H1 (cell line): ENCODE measurements at regions not wholly inside any gene's neighbourhood (a gene's known extent, or its start where the extent isn't known, plus 50 kb on each side); places are given as distances from the start of the nearest gene placed in this dataset.

Source experiments
- CTCF ChIP-seq, 3 experiments: IDR thresholded peaks; 1 replicate in 2 of 3; 2 replicates in 1 of 3; pipeline versions ENCODE4 v1.5.1 to v1.6.1; 2011; ENCODE audit warnings: low read length in 3 of 3, mild to moderate bottlenecking in 3 of 3, inconsistent platforms in 2 of 3, low read depth in 1 of 3, moderate library complexity in 1 of 3; ENCODE audit not compliant: insufficient read depth in 1 of 3; ENCODE audit errors: control extremely low read depth in 1 of 3
- POLR2A ChIP-seq, 2 experiments: IDR thresholded peaks; 1 replicate in 1 of 2; 2 replicates in 1 of 2; pipeline ENCODE4 v1.6.1; 2011; ENCODE audit warnings: low read depth in 2 of 2, low read length in 2 of 2, mild to moderate bottlenecking in 2 of 2; ENCODE audit errors: control extremely low read depth in 1 of 2
- POLR2AphosphoS5 ChIP-seq: IDR thresholded peaks from 2 replicates; pipeline ENCODE4 v1.6.1; 2011; ENCODE audit warnings: low read depth, low read length
- SUZ12 ChIP-seq: fragments of 200-600 bp; sonication (generic); IDR thresholded peaks from 2 replicates; pipeline ENCODE4 v1.6.1; 2012; ENCODE audit warnings: mild to moderate bottlenecking, inconsistent platforms, low read length, moderate library complexity, mixed read lengths
- TAF1 ChIP-seq: IDR thresholded peaks from 2 replicates; pipeline ENCODE4 v1.6.1; 2011; ENCODE audit warnings: mild to moderate bottlenecking, low read depth, low read length

- TF ChIP-seq POLR2A (IDR thresholded peaks at IDR 0.05; ENCODE audit: control extremely low read depth in 1 of 2, low read depth in 2 of 2, low read length in 2 of 2): no peak
- no peak for TF ChIP-seq CTCF (IDR thresholded peaks at IDR 0.05; ENCODE audit: control extremely low read depth in 1 of 3, insufficient read depth in 1 of 3, low read depth in 1 of 3, low read length in 3 of 3)
- no peak for TF ChIP-seq TAF1
- no peak for TF ChIP-seq SUZ12
- no peak for TF ChIP-seq POLR2AphosphoS5
These were observed 193.7 kb upstream of the KHDRBS2 start for GRCh38 chr6:62479697-62480220.
